ENCODE measurements at regions not wholly inside any gene's neighbourhood (a gene's known extent, or its start where the extent isn't known, plus 50 kb on each side); places are given as distances from the start of the nearest gene placed in this dataset.

- ChIA-PET POLR2A (no interaction called here), CTCF (ENCODE audit: low intra/inter-chr PET ratio) (no interaction called here)
- in situ Hi-C loops (cut with MboI) = no loop called here
Observed at GRCh38 chr4:36574816-36575215, 293.4 kb downstream of the DTHD1 start.

More at GRCh38 chr4:36574816-36575215, 293.4 kb downstream of the DTHD1 start:
- Histone ChIP-seq H3K9me1 (ENCODE audit: control insufficient read depth, insufficient read depth, low read length) (no peaks in the 10 kb centered on the region), H3K4me3 (no peak overlapping the region), H3K79me2 (ENCODE audit: control insufficient read depth, insufficient read depth, low read length) (no peaks in the 10 kb centered on the region), H3K4me1 (replicated peaks in 1 of 2; ENCODE audit: control insufficient read depth in 2 of 2, insufficient read depth in 2 of 2, low read length in 2 of 2) (no peaks in the 10 kb centered on the region), H2AFZ (ENCODE audit: low read depth, low read length) (no peak overlapping the region), H3K9ac (ENCODE audit: insufficient read depth in 1 of 2, low read depth in 2 of 2, low read length in 2 of 2) (no peak overlapping the region), H3K27ac (ENCODE audit: extremely low read depth, low read depth, low read length) (no peak overlapping the region), H3K36me3 (ENCODE audit: control insufficient read depth, insufficient read depth, low read length) (no peaks in the 10 kb centered on the region), H3K9me3 (replicated peaks; ENCODE audit: control insufficient read depth, insufficient read depth, low read depth, low read length) (peaks cover 1% of the 10 kb centered on the region; the same call in 1 of the 2 replicates), H3K4me2 (ENCODE audit: insufficient read depth, low read length) (no peak overlapping the region), H4K20me1 (replicated peaks; ENCODE audit: control insufficient read depth, insufficient read depth, low read length) (no peaks in the 10 kb centered on the region), H3K27me3 (ENCODE audit: control insufficient read depth in 2 of 2, insufficient read depth in 2 of 2, low read length in 2 of 2) (no peaks in the 10 kb centered on the region)
- BruUV-seq (replicated peaks) = no TSS peak
- DNase-seq (ENCODE audit: extremely low read depth in 1 of 4, low spot score in 3 of 4) = peak in 1 of 4 experiments; percentile 9
- no peak for FAIRE-seq
- no peak for ATAC-seq
- intact Hi-C loops (cut with micrococcal nuclease) = no loop called here
- WGBS (ENCODE audit: insufficient coverage, low coverage, missing lambda C conversion rate) = 33% methylated on average over 1 of the region's 1 CpG
- TF ChIP-seq SRSF7 (optimal IDR thresholded peaks at IDR 0.05; ENCODE audit: low read depth, low read length) (no peak), ZSCAN32 (CRISPR knock-in tag; IDR thresholded peaks at IDR 0.05) (no peak), USF1 (CRISPR knock-in tag; IDR thresholded peaks at IDR 0.05) (no peak), ZNF778 (CRISPR knock-in tag; IDR thresholded peaks at IDR 0.05) (no peak), NONO (IDR thresholded peaks at IDR 0.05; ENCODE audit: low read depth in 2 of 2, low read length in 1 of 2) (no peak), RBM34 (IDR thresholded peaks at IDR 0.05; ENCODE audit: borderline replicate concordance, insufficient read depth, low read length) (no peak), POU5F1 (IDR thresholded peaks at IDR 0.05; ENCODE audit: borderline replicate concordance, low read depth, low read length, partially characterized antibody) (no peak), ZNF280B (CRISPR knock-in tag; IDR thresholded peaks at IDR 0.05) (no peak), POLR2A (conservative IDR thresholded peaks at IDR 0.05) (no peak), ZNF445 (CRISPR knock-in tag; IDR thresholded peaks at IDR 0.05; ENCODE audit: low read depth) (no peak), ARID1B (IDR thresholded peaks at IDR 0.05) (no peak), THAP12 (CRISPR knock-in tag; IDR thresholded peaks at IDR 0.05) (no peak), HMG20B (CRISPR knock-in tag; IDR thresholded peaks at IDR 0.05) (no peak), YBX1 (IDR thresholded peaks at IDR 0.05) (no peak), ZNF134 (CRISPR knock-in tag; conservative IDR thresholded peaks at IDR 0.05) (no peak), JUN (IDR thresholded peaks at IDR 0.05; ENCODE audit: borderline replicate concordance, low read depth, low read length) (no peak), JUN (CRISPR knock-in tag; IDR thresholded peaks at IDR 0.05; ENCODE audit: borderline replicate concordance) (no peak), ZNF23 (CRISPR knock-in tag; IDR thresholded peaks at IDR 0.05) (no peak)
